NT2/D1 (cell line): ENCODE measurements at regions not wholly inside any gene's neighbourhood (a gene's known extent, or its start where the extent isn't known, plus 50 kb on each side); places are given as distances from the start of the nearest gene placed in this dataset.

ENCODE experiments used
- SUZ12 ChIP-seq: IDR thresholded peaks from 2 replicates; pipeline ENCODE4 v1.6.1; 2011; ENCODE audit not compliant: insufficient read length, insufficient read depth; ENCODE audit errors: extremely low read depth
- YY1 ChIP-seq: IDR thresholded peaks from 2 replicates; pipeline ENCODE4 v1.6.1; 2011; ENCODE audit not compliant: insufficient read length, insufficient read depth

DNA sequence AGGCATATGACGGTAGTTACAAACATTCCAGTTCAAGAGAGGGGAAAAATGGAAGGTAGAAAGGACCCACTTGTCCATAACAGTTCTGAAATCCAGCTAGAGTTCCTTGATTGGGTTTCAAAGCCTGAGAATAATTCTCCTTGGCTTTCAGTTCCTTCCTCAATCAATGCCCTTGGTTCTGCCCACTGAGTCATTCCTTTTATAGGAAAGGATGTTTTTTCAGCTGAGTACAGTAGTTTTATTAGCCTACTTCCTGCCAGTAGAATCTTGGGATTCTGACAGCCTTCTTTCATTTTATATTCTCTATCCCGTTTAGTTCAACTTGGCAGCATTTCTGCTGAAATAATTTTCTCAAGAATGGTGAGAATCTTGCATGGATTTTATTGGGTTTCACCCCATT is 386.9 kb upstream of the SMC2 start:
- TF ChIP-seq YY1: no peak
- TF ChIP-seq SUZ12: no peak
